Sigmoid colon (tissue), 6 donors: ENCODE measurements at regions not wholly inside any gene's neighbourhood (a gene's known extent, or its start where the extent isn't known, plus 50 kb on each side); places are given as distances from the start of the nearest gene placed in this dataset.

Source experiments
- DNase-seq: peaks from one replicate; pipeline ENCODE4 v3.0.0-alpha.2; 2019
- H3K27ac ChIP-seq, 4 donors: fragments of 200-600 bp; sonication (generic); one replicate each; pipeline ENCODE4 v1.5.1; 2016 to 2019; ENCODE audit warnings: mild to moderate bottlenecking in 1 of 4
- H3K27me3 ChIP-seq, 3 donors: fragments of 200-600 bp; sonication (generic); one replicate each; pipeline ENCODE4 v1.5.1; 2019; ENCODE audit warnings: mild to moderate bottlenecking in 1 of 3
- H3K36me3 ChIP-seq, 4 donors: fragments of 200-600 bp; sonication (generic); one replicate each; pipeline ENCODE4 v1.5.1; 2016 to 2019
- H3K4me1 ChIP-seq, 4 donors: fragments of 200-600 bp; sonication (generic); one replicate each; pipeline ENCODE4 v1.5.1; 2017 to 2019
- H3K4me3 ChIP-seq, 4 donors: fragments of 200-600 bp; sonication (generic); one replicate each; pipeline ENCODE4 v1.5.1; 2017 to 2019; ENCODE audit warnings: mild to moderate bottlenecking in 2 of 4, moderate library complexity in 1 of 4
- H3K9me3 ChIP-seq, 4 donors: fragments of 200-600 bp in 3 of 4; sonication (generic) in 3 of 4; one replicate each; pipeline versions ENCODE4 v1.5.1 to v1.6.1; 2013 to 2019
- CTCF ChIP-seq, 4 experiments: fragments of 450-650 bp in 3 of 4; fragments of 200-600 bp in 1 of 4; IDR thresholded peaks; one replicate each; pipeline ENCODE4 v1.5.1; 2016 to 2019; ENCODE audit warnings: antibody characterized with exemption in 4 of 4, mild to moderate bottlenecking in 3 of 4, moderate library complexity in 2 of 4
- EP300 ChIP-seq, 4 donors: sonication (generic); formaldehyde crosslinking; IDR thresholded peaks; one replicate each; pipeline ENCODE4 v1.6.1; 2017; ENCODE audit warnings: antibody characterized with exemption in 4 of 4
- POLR2A ChIP-seq, 2 donors: fragments of 450-650 bp; IDR thresholded peaks; one replicate each; pipeline ENCODE4 v1.6.1; 2016; ENCODE audit warnings: antibody characterized with exemption in 2 of 2, mild to moderate bottlenecking in 2 of 2, moderate library complexity in 2 of 2
- POLR2AphosphoS5 ChIP-seq, 4 donors: sonication (generic); formaldehyde crosslinking; IDR thresholded peaks; one replicate each; pipeline ENCODE4 v1.6.1; 2017; ENCODE audit warnings: antibody characterized with exemption in 4 of 4
- whole genome bisulfite sequencing, 2 donors: extraction: QIAGEN DNeasy Blood & Tissue Kit; methylation state at CpG; one replicate each; pipeline ENCODE4 v1.1.7; 2013; 5-methylcytosine and 5-hydroxymethylcytosine counted together
- intact Hi-C: fragments of 100-400 bp; cut with DNase I; formaldehyde crosslinking; loops from one replicate; pipeline ENCODE4 v1.15.1; 2023
- donor health status: healthy with polysubstance abuse.
- donor health status: healthy.

- 59 to 66% methylated on average over 5 of the region's 5 CpGs for WGBS, 2 donors
- H3K9me3 ChIP-seq = no peaks in the 10 kb centered on the region
- no peaks in the 10 kb centered on the region for H3K36me3 ChIP-seq
- H3K27me3 ChIP-seq = no peaks in the 10 kb centered on the region
- intact Hi-C loops = no loop called here
- no peak for DNase-seq
- no peaks in the 10 kb centered on the region for H3K4me1 ChIP-seq
- TF ChIP-seq EP300 (IDR thresholded peaks at IDR 0.05) (no peak), POLR2A (IDR thresholded peaks at IDR 0.05) (no peak), POLR2AphosphoS5 (IDR thresholded peaks at IDR 0.05) (no peak)
- H3K4me3 ChIP-seq = no peak overlapping the region
- no peak overlapping the region for H3K27ac ChIP-seq
Measured at GRCh38 chr9:106321394-106322180, 541.4 kb upstream of the ZNF462 start.

GRCh38 chr9:106322706-106323245 lies 540.2 kb upstream of the ZNF462 start:
- 55 to 70% methylated on average over 4 of the region's 4 CpGs for WGBS, 2 donors
- no peak for TF ChIP-seq EP300 (IDR thresholded peaks at IDR 0.05)
- TF ChIP-seq POLR2A (IDR thresholded peaks at IDR 0.05) = no peak
- no peak for TF ChIP-seq POLR2AphosphoS5 (IDR thresholded peaks at IDR 0.05)
- TF ChIP-seq CTCF (IDR thresholded peaks at IDR 0.05) = no peak
- intact Hi-C loops = no loop called here

GRCh38 chr9:106324053-106324585 lies 538.8 kb upstream of the ZNF462 start:
- H3K4me1 ChIP-seq = no peaks in the 10 kb centered on the region
- no peak for TF ChIP-seq EP300 (IDR thresholded peaks at IDR 0.05)
- no peak for TF ChIP-seq POLR2A (IDR thresholded peaks at IDR 0.05)
- TF ChIP-seq CTCF (IDR thresholded peaks at IDR 0.05) = no peak
- no peak for TF ChIP-seq POLR2AphosphoS5 (IDR thresholded peaks at IDR 0.05)
- no peak overlapping the region for H3K27ac ChIP-seq
- no peak overlapping the region for H3K4me3 ChIP-seq
- WGBS, 2 donors = 81 to 90% methylated on average over 10 of the region's 10 CpGs
- H3K27me3 ChIP-seq = no peaks in the 10 kb centered on the region
- no peak for DNase-seq
- intact Hi-C loops = no loop called here
- H3K36me3 ChIP-seq = no peaks in the 10 kb centered on the region
- no peaks in the 10 kb centered on the region for H3K9me3 ChIP-seq

More at GRCh38 chr9:106322706-106323245, 540.2 kb upstream of the ZNF462 start:
- no peak for DNase-seq
- no peaks in the 10 kb centered on the region for H3K4me1 ChIP-seq
- no peaks in the 10 kb centered on the region for H3K36me3 ChIP-seq
- no peak overlapping the region for H3K4me3 ChIP-seq
- H3K27ac ChIP-seq = no peak overlapping the region
- no peaks in the 10 kb centered on the region for H3K9me3 ChIP-seq
- H3K27me3 ChIP-seq = no peaks in the 10 kb centered on the region

GRCh38 chr9:106324591-106325280 lies 538.2 kb upstream of the ZNF462 start:
- Histone ChIP-seq H3K27me3 (no peaks in the 10 kb centered on the region), H3K9me3 (no peaks in the 10 kb centered on the region), H3K4me1 (no peaks in the 10 kb centered on the region), H3K4me3 (no peak overlapping the region), H3K36me3 (no peaks in the 10 kb centered on the region), H3K27ac (no peak overlapping the region)
- intact Hi-C loops = no loop called here
- TF ChIP-seq EP300 (IDR thresholded peaks at IDR 0.05) (no peak), CTCF (IDR thresholded peaks at IDR 0.05) (no peak), POLR2AphosphoS5 (IDR thresholded peaks at IDR 0.05) (no peak), POLR2A (IDR thresholded peaks at IDR 0.05) (no peak)
- 67 to 79% methylated on average over 7 of the region's 7 CpGs for WGBS, 2 donors
- no peak for DNase-seq

GRCh38 chr9:106326493-106326892 lies 536.5 kb upstream of the ZNF462 start:
- no peaks in the 10 kb centered on the region for H3K36me3 ChIP-seq
- no peaks in the 10 kb centered on the region for H3K4me1 ChIP-seq
- no peaks in the 10 kb centered on the region for H3K9me3 ChIP-seq
- no peaks in the 10 kb centered on the region for H3K27me3 ChIP-seq
- TF ChIP-seq CTCF (IDR thresholded peaks at IDR 0.05) (no peak), POLR2AphosphoS5 (IDR thresholded peaks at IDR 0.05) (no peak), POLR2A (IDR thresholded peaks at IDR 0.05) (no peak), EP300 (IDR thresholded peaks at IDR 0.05) (no peak)
- DNase-seq = no peak
- WGBS, 2 donors = 94 to 95% methylated on average over 4 of the region's 4 CpGs
- intact Hi-C loops = no loop called here
- no peak overlapping the region for H3K27ac ChIP-seq
- no peak overlapping the region for H3K4me3 ChIP-seq
